K562 (cell line): ENCODE measurements at regions not wholly inside any gene's neighbourhood (a gene's known extent, or its start where the extent isn't known, plus 50 kb on each side); places are given as distances from the start of the nearest gene placed in this dataset.

ENCODE experiments used
- ATAC-seq: fragments of 200-7000 bp; cut with Tn5 transposase; 3 replicates; pipeline ENCODE4 v1.9.1; 2020; ENCODE audit warnings: moderate library complexity
- BruUV-seq: library from RNA; stranded (reverse); fragments of 400-500 nt; replicated peaks from 2 replicates; lab custom pipeline; 2021; lab: Mats Ljungman, UMichigan
- CTCF ChIA-PET: fragments of 300-600 bp; formaldehyde crosslinking; extraction: SDS; loops from one replicate; lab custom pipeline; 2021; ENCODE audit warnings: low intra/inter-chr PET ratio; lab: Yijun Ruan, JAX
- POLR2A ChIA-PET: fragments of 300-600, 350-650 bp; sonication (Branson Sonifier 250); formaldehyde crosslinking; extraction: SDS; loops from one replicate; lab custom pipeline; 2021; ENCODE audit warnings: antibody characterized with exemption, inconsistent platforms; lab: Yijun Ruan, JAX
- DNase-seq, 4 experiments: peaks; one replicate each; pipeline versions ENCODE4 v3.0.0 to v3.0.0-alpha.2; 2011 to 2018; ENCODE audit warnings: low spot score in 3 of 4, mixed read lengths in 3 of 4; ENCODE audit errors: extremely low read depth in 1 of 4
- FAIRE-seq: peaks from 2 replicates; lab custom pipeline; 2011; peaks lifted over from hg19 to GRCh38; lab: Jason Lieb, UNC
- H2AFZ ChIP-seq: 2 replicates; pipeline ENCODE4 v1.6.0; 2011; ENCODE audit warnings: low read depth, low read length, control low read depth, inconsistent platforms
- H3K27ac ChIP-seq: fragments of 200-600 bp; 3 replicates; pipeline ENCODE4 v1.8.0; 2011; ENCODE audit warnings: low read depth, mild to moderate bottlenecking, control low read depth, inconsistent platforms, low read length, moderate library complexity, mixed read lengths; ENCODE audit errors: extremely low read depth
- H3K27me3 ChIP-seq, 2 experiments: fragments of 300-600 bp in 1 of 2; 2 replicates in 1 of 2; 3 replicates in 1 of 2; pipeline versions ENCODE4 v1.6.0 to v1.8.0; 2011; ENCODE audit warnings: inconsistent platforms in 2 of 2, low read length in 2 of 2, mild to moderate bottlenecking in 1 of 2, mixed read lengths in 1 of 2, moderate library complexity in 1 of 2; ENCODE audit not compliant: control insufficient read depth in 2 of 2, insufficient read depth in 2 of 2
- H3K36me3 ChIP-seq: fragments of 300-600 bp; 3 replicates; pipeline ENCODE4 v1.8.0; 2011; ENCODE audit warnings: mild to moderate bottlenecking, low read length, inconsistent platforms; ENCODE audit not compliant: control insufficient read depth, insufficient read depth
- H3K4me1 ChIP-seq, 2 experiments: fragments of 200-600 bp in 1 of 2; replicated peaks in 1 of 2; 2 replicates in 1 of 2; 3 replicates in 1 of 2; pipeline versions ENCODE4 v1.5.1 to v1.8.0; 2011; ENCODE audit warnings: inconsistent platforms in 2 of 2, low read length in 2 of 2, mild to moderate bottlenecking in 1 of 2, mixed read lengths in 1 of 2, moderate library complexity in 1 of 2; ENCODE audit not compliant: control insufficient read depth in 2 of 2, insufficient read depth in 2 of 2
- H3K4me2 ChIP-seq: 2 replicates; pipeline ENCODE4 v1.6.1; 2011; ENCODE audit warnings: low read length, control low read depth, inconsistent platforms, mixed read lengths; ENCODE audit not compliant: insufficient read depth
- H3K4me3 ChIP-seq: fragments of 200-600 bp; sonication (generic), shearing (Covaris generic); 2 replicates; pipeline ENCODE4 v1.5.1; 2016; ENCODE audit warnings: control low read depth, inconsistent platforms
- H3K79me2 ChIP-seq: fragments of 200-600 bp; 3 replicates; pipeline ENCODE4 v1.8.0; 2011; ENCODE audit warnings: low read length, inconsistent platforms; ENCODE audit not compliant: control insufficient read depth, insufficient read depth
- H3K9ac ChIP-seq, 2 experiments: 2 replicates each; pipeline versions ENCODE4 v1.6.0 to v1.6.1; 2011; ENCODE audit warnings: low read depth in 2 of 2, low read length in 2 of 2, control low read depth in 1 of 2, inconsistent platforms in 1 of 2, mild to moderate bottlenecking in 1 of 2, mixed read lengths in 1 of 2; ENCODE audit not compliant: insufficient read depth in 1 of 2
- H3K9me1 ChIP-seq: one replicate; pipeline ENCODE4 v1.6.0; 2011; ENCODE audit warnings: inconsistent platforms, mild to moderate bottlenecking, low read length, moderate library complexity; ENCODE audit not compliant: control insufficient read depth, insufficient read depth
- H3K9me3 ChIP-seq: replicated peaks from 2 replicates; pipeline ENCODE4 v1.5.1; 2011; ENCODE audit warnings: low read depth, low read length, inconsistent platforms; ENCODE audit not compliant: control insufficient read depth, insufficient read depth
- H4K20me1 ChIP-seq: replicated peaks from 2 replicates; pipeline ENCODE4 v1.6.1; 2011; ENCODE audit warnings: low read length, inconsistent platforms, mixed read lengths; ENCODE audit not compliant: control insufficient read depth, insufficient read depth
- SPI1 ChIP-seq: IDR thresholded peaks from 2 replicates; pipeline ENCODE4 v1.6.1; 2011; ENCODE audit warnings: low read depth, low read length, control low read depth, borderline replicate concordance
- WGBS: fragments of 100-300 bp; shearing (Covaris generic); methylation state at CpG from one replicate; pipeline ENCODE4 v1.1.6; 2016; ENCODE audit warnings: low coverage, mixed read lengths; ENCODE audit not compliant: insufficient coverage; ENCODE audit errors: missing lambda C conversion rate; 5-methylcytosine and 5-hydroxymethylcytosine counted together
- in situ Hi-C: fragments of 300-500 bp; cut with MboI; formaldehyde crosslinking; loops from 4 replicates; pipeline ENCODE4 v1.15.0; 2018; ENCODE audit warnings: inconsistent platforms, mixed read lengths
- intact Hi-C: fragments of 100-400 bp; cut with micrococcal nuclease; formaldehyde crosslinking; loops from 2 replicates; pipeline ENCODE4 v1.14.2; 2022
- TF ChIP-seq, protein P1 (sequence below): fragments of 150-350 bp; IDR thresholded peaks from 2 replicates; pipeline ENCODE4 v1.6.1; 2014; ENCODE audit warnings: low read depth, mild to moderate bottlenecking, low read length, borderline replicate concordance

DNA sequence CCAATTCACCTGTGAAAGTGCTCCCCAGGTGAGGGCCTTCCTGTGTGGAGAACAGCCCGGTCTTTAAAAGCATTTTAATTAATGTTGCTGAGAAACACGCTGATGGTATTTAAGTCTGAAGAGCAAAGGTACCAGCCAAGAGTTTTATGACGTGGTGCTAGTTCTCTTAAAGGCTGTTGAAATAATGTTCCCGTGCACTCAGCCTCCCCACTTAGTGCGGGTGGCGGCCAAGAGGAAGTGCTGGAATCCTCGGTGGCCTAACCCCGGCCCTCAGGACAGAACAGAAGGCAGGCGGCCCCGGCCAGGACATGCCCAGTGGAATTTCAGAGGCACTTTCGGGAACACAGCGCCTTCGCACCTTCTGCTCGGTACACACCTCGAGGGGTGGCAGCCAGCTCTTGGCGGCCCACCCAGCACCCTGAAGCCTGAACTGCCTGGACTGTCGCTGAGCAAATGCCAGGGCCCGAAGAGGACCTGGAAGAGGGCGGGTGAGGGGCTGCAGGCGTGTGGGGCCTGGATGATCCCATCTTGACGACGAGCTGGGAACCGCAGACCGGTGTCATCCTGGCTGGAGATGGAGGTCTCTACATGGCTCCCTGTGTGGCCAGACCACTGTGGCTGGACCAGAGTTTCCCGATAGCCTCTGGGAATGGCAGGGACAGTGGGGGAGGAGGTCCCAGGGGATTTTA lies 142.9 kb downstream of the ASB1 start:
- POLR2A ChIA-PET: no interaction called here
- Histone ChIP-seq H3K9me3 (no peaks in the 10 kb centered on the region), H3K79me2 (no peaks in the 10 kb centered on the region), H3K9me1 (peaks cover 4% of the 10 kb centered on the region), H2AFZ (no peak overlapping the region), H3K27ac (no peak overlapping the region), H3K4me3 (no peak overlapping the region), H3K9ac (peak overlapping the region in 1 of 2 experiments; percentile 9; a peak in 1 of 4 replicates), H3K4me1 (no peaks in the 10 kb centered on the region), H3K36me3 (no peaks in the 10 kb centered on the region), H3K4me2 (no peak overlapping the region), H3K27me3 (peaks cover 5 to 81% of the 10 kb centered on the region in 2 experiments), H4K20me1 (no peaks in the 10 kb centered on the region)
- BruUV-seq: no TSS peak
- in situ Hi-C loops (no loop called here), intact Hi-C loops (no loop called here)
- peak; percentile 44; the same call in 1 of the 2 replicates for TF ChIP-seq SPI1
- TF ChIP-seq, protein P1, sequence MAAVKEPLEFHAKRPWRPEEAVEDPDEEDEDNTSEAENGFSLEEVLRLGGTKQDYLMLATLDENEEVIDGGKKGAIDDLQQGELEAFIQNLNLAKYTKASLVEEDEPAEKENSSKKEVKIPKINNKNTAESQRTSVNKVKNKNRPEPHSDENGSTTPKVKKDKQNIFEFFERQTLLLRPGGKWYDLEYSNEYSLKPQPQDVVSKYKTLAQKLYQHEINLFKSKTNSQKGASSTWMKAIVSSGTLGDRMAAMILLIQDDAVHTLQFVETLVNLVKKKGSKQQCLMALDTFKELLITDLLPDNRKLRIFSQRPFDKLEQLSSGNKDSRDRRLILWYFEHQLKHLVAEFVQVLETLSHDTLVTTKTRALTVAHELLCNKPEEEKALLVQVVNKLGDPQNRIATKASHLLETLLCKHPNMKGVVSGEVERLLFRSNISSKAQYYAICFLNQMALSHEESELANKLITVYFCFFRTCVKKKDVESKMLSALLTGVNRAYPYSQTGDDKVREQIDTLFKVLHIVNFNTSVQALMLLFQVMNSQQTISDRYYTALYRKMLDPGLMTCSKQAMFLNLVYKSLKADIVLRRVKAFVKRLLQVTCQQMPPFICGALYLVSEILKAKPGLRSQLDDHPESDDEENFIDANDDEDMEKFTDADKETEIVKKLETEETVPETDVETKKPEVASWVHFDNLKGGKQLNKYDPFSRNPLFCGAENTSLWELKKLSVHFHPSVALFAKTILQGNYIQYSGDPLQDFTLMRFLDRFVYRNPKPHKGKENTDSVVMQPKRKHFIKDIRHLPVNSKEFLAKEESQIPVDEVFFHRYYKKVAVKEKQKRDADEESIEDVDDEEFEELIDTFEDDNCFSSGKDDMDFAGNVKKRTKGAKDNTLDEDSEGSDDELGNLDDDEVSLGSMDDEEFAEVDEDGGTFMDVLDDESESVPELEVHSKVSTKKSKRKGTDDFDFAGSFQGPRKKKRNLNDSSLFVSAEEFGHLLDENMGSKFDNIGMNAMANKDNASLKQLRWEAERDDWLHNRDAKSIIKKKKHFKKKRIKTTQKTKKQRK: no peak
- DNase-seq (no peak), FAIRE-seq (no peak), ATAC-seq (no peak)
- WGBS: 3% methylated on average over 24 of the region's 25 CpGs
- CTCF ChIA-PET: no interaction called here
